ENCODE measurements at regions not wholly inside any gene's neighbourhood (a gene's known extent, or its start where the extent isn't known, plus 50 kb on each side); places are given as distances from the start of the nearest gene placed in this dataset.

DNA sequence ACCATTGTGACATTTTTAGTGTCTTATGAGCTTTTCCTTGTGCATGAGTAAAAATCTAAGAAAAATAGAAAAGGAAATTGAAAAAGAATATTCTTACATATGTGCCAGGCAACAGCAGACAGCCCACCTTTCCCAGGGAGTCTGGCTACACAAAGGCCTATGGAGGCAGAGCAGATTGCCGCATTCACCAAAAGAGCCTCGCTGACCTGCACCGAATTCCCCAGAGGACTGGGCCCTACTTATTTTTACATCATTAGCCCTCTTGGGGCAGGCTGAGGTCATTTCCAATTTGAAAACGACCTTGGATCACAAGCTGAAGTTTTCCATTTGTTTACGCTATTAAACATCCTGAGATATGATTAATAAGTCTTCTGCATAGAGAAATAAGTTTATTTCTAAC, 66.2 kb upstream of the WDR41 start:
- H3K27ac Mint-ChIP-seq, result no peak overlapping the region
- peaks cover 4% of the 10 kb centered on the region for H3K4me1 Mint-ChIP-seq
- no peaks in the 10 kb centered on the region for H3K36me3 Mint-ChIP-seq (ENCODE audit: low read depth)
- H3K4me3 Mint-ChIP-seq, result no peak overlapping the region
- H3K9me3 Mint-ChIP-seq, result no peaks in the 10 kb centered on the region
- peak; percentile 8 for DNase-seq
- H3K27me3 Mint-ChIP-seq (ENCODE audit: low read depth, poor library complexity), result peaks cover 9% of the 10 kb centered on the region
- TF ChIP-seq, protein P1, sequence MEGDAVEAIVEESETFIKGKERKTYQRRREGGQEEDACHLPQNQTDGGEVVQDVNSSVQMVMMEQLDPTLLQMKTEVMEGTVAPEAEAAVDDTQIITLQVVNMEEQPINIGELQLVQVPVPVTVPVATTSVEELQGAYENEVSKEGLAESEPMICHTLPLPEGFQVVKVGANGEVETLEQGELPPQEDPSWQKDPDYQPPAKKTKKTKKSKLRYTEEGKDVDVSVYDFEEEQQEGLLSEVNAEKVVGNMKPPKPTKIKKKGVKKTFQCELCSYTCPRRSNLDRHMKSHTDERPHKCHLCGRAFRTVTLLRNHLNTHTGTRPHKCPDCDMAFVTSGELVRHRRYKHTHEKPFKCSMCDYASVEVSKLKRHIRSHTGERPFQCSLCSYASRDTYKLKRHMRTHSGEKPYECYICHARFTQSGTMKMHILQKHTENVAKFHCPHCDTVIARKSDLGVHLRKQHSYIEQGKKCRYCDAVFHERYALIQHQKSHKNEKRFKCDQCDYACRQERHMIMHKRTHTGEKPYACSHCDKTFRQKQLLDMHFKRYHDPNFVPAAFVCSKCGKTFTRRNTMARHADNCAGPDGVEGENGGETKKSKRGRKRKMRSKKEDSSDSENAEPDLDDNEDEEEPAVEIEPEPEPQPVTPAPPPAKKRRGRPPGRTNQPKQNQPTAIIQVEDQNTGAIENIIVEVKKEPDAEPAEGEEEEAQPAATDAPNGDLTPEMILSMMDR (IDR thresholded peaks at IDR 0.05), result no peak

DNA sequence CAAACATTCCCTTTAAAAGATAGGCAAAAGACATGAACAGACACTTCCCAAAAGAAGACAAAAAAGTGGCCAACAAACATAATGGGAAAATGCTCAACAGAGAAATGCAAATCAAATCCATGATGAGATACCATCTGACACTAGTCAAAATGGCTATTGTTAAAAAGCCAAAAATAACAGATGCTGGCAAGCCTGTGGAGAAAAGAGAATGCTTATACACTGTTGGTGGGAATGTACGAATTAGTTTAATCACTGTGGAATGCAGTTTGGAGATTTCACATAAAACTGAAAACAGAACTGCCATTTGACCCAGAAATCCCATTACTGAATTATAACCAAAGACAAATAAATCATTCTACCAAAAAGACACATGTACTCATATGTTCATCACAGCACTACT, 58.3 kb upstream of the WDR41 start:
- H3K9me3 Mint-ChIP-seq, result peaks cover 35% of the 10 kb centered on the region
- TF ChIP-seq, protein P1 (IDR thresholded peaks at IDR 0.05), result no peak
- H3K27me3 Mint-ChIP-seq (ENCODE audit: low read depth, poor library complexity), result peaks cover 5% of the 10 kb centered on the region
- DNase-seq, result no peak
- H3K4me3 Mint-ChIP-seq, result no peak overlapping the region
- no peak overlapping the region for H3K27ac Mint-ChIP-seq
- no peaks in the 10 kb centered on the region for H3K36me3 Mint-ChIP-seq (ENCODE audit: low read depth)
- no peaks in the 10 kb centered on the region for H3K4me1 Mint-ChIP-seq

DNA sequence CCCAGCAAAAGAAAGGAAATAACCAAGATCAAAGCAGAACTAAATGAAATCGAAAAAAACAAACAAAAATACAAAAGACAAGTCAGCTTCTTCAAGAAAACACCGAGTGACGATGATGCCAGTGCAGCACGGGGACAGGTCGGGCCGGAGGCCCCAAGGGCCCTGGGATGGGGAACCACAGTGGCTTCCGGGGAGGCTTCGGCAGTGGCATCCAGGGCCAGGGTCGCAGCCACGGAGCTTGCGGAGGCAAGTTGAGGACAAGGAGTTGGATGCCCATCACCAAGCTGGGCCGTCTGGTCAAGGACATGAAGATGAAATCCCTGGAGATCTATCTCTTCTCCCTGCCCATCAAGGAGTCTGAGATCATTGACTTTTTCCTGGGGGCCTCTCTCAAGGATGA, 53.2 kb upstream of the WDR41 start:
- TF ChIP-seq, protein P1 (IDR thresholded peaks at IDR 0.05), result no peak
- Mint-ChIP-seq H3K36me3 (ENCODE audit: low read depth) (no peaks in the 10 kb centered on the region), H3K9me3 (peaks cover 35% of the 10 kb centered on the region), H3K4me1 (no peaks in the 10 kb centered on the region), H3K27me3 (ENCODE audit: low read depth, poor library complexity) (peaks cover 9% of the 10 kb centered on the region), H3K4me3 (no peak overlapping the region), H3K27ac (no peak overlapping the region)
- no peak for DNase-seq
